NCI-H187 (cell line): ENCODE measurements at regions not wholly inside any gene's neighbourhood (a gene's known extent, or its start where the extent isn't known, plus 50 kb on each side); places are given as distances from the start of the nearest gene placed in this dataset.
"Not testable (repeated sequence)": the region's sequence is repeated elsewhere in the genome, so short reads cannot be mapped to it uniquely, and the experiment has no call there.

ENCODE experiments used
- DNase-seq, 2 experiments: peaks; one replicate each; lab custom pipeline; 2025; lab: John Stamatoyannopoulos, UW

GRCh38 chr3:178097576-178097975, 438.7 kb upstream of the KCNMB2 start:
- DNase-seq: no peak

GRCh38 chr3:178099274-178099673, 437.0 kb upstream of the KCNMB2 start:
- no peak for DNase-seq

- DNase-seq: no peak
These were observed 436.4 kb upstream of the KCNMB2 start for GRCh38 chr3:178099862-178100261.

DNA sequence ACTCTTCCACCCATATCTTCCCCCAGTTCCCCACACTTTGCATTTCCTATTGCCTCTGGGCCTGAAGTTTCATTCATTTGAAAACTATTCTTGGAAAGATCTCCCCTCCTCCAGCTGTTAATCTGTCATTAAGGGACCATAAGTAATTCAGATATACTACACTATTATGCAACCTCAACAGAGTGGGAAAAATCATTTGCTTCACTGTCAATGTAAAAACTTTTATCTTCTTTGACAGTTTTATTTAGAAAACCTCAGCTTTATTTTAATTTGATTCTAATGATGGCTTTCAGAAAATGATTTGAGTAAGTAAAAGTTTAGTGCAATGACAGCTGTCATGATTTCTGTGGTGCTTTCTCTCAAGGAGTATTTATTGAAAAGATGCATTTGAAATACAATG, 435.3 kb upstream of the KCNMB2 start:
- DNase-seq: no peak

- no peak for DNase-seq
These were observed 433.1 kb upstream of the KCNMB2 start for GRCh38 chr3:178103140-178103539.

DNA sequence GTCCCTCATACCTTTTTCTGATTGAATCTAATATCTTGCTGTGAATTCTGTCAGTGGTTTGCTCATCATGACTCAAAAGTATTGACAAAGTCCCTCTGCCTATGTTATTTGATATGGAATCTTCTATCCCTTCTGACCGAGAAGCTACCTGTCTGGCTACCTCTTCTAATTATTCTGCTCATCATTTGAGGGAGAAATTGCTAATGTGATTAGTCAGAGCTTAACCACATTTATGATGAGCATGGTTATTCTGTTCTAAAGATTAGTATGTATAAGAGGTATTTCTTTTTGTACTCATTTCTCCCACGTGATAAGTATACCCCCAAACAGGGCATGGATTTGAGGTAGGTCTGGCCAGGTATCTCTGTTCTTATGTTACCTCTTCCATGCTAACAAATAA, 428.4 kb upstream of the KCNMB2 start:
- DNase-seq: no peak

DNA sequence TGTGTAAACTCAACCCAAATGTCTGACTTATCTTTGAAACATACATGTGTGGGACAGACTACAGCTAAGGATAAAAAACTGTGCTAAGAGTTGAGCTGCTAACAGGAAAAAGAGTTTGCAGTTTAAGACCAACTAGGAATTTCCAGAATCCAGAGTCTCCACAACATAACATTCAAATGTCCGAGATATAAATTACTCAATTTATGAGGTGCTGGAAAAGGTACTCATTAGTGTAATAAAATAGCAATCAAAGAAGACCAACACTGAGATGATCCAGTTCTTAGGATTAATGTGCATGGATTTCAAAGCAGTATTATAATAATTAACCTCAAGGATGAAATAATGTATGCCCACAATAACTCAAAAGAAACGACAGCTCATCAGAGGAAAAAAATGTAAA, 426.5 kb upstream of the KCNMB2 start:
- DNase-seq: no peak

DNA sequence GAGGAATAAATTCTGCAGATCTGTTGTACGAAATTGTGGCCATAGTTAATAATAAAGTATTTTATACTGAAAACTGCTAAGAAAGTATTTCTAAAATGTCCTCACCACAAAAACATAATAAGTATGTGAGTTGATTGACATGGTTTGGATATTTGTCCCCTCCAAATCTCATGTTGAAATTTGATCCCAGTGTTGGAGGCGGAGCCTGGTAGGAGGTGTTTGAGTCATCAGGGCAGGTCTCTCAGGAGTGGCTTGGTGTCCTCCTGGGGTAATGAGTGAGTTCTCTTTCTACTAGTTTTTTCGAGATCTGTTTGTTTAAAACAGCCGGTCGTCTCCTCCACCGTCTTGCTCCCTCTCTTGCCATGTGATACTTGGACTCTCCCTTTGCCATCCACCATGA, 424.1 kb upstream of the KCNMB2 start:
- no peak for DNase-seq

DNA sequence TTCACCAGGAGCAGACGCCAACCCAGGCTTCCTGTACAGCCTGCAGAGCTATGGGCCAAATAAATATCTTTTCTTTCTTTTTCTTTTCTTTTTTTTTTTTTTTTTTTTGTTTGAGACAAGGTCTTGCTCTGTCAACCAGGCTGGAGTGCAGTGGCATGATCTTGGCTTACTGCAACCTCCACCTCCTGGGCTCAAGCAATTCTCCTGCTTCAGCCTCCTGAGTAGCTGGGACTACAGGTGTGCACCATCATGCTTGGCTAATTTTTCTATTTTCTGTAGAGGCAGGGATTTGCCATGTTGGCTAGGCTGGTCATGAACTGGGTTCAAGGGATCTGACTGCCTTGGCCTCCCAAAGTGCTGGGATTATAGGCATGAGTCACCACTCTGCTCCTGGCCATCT, 423.7 kb upstream of the KCNMB2 start:
- not testable (repeated sequence) for DNase-seq

DNA sequence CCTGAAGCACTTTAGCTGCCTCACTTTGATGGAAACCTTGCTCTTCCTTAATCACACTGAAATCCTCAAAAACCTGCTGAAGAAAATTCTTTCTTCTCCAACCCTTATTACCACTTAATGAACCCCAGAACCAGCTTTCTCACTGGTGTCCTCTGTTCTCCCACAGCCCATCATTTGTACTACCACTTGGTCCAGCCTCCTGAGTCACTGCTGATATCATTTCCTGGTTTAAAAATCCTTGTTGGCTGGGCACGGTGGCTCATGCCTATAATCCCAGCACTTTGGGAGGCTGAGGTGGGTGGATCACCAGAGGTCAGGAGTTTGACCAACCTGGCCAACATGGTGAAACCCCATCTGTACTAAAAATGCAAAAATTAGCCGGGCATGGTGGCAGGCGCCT, 418.6 kb upstream of the KCNMB2 start:
- DNase-seq: no peak

DNA sequence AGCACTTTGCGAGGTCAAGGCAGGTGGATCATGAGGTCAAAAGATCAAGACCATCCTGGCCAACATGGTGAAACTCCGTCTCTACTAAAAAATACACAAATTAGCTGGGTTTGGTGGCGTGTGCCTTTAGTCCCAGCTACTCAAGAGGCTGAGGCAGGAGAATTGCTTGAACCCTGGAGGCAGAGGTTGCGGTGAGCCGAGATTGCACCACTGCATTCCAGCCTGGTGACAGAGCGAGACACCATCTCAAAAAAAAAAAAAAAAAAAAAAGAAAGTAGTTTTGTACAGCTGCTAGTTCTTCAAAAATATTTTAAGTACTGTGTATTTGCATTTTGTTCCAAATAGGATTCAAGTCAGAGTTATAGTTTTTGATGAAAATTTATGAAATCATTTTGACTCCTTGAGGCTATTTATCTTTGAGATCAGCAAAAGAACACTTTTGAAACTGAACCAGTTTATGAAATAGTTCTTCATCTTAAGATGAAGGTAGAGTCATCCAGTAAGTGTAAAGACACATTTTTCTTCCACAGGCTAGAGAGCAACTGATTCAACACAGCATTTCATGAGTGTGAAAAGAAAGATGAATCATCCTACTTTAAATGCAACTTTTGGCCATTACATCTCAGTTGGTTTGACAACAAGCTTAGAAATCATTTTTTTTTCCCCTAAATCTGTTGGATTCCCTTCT, 416.5 kb upstream of the KCNMB2 start:
- not testable (repeated sequence) for DNase-seq

- DNase-seq: no peak
These were observed 415.9 kb upstream of the KCNMB2 start for GRCh38 chr3:178120367-178120766.

DNA sequence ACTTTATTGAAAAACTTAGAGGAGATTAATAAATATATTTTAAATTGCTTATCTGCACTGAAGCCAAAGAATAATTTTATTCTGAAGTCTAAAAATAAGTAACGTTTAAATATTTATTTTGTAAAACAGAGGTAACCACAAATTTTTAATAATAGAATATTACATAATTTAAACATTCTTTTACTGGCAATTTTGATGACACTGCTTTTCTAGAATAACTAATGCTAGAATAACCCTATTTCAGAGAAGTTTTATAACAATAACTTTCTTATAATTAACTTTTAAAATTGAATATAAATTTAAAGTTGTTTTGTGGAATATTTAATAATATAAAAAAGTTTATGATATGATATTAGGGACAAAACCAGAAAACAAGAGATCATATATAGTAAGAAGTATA, 409.6 kb upstream of the KCNMB2 start:
- no peak for DNase-seq

DNA sequence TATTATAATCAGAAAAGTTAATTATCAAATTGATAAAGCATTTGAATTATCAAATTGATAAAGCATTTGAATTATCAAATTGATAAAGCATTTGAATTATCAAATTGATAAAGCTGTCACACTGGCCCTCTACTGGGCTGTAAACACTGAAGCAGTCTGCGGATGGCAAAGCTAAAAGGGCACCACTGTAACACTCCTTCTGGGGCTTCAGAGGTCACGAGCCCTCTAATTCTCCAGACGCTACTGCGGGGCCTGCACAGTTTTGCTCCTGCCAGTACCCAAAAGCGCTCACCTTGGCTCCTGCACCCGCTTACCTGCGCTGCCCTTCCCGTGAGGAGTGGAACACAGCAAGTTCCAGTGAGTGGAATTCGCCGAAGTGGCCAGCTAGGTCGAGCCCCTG, 409.0 kb upstream of the KCNMB2 start:
- DNase-seq: no peak

DNA sequence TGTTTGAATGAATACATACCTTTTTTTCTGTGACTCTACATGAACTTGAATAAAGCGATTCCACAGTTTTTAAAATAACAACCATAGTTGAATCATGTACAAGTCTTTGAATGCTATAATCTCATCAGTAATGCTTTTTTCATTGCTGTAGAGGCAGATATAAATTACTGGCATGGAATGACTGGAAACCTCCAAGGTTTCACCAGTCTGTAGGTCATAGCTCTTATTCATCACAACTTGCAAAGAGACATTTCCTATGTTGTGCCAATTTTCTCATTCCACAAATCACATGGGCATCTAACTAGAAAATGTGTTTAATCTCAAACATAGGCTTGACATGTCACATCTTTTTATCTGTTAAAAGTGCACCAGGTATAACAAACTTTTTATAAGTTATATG, 407.1 kb upstream of the KCNMB2 start:
- no peak for DNase-seq

DNA sequence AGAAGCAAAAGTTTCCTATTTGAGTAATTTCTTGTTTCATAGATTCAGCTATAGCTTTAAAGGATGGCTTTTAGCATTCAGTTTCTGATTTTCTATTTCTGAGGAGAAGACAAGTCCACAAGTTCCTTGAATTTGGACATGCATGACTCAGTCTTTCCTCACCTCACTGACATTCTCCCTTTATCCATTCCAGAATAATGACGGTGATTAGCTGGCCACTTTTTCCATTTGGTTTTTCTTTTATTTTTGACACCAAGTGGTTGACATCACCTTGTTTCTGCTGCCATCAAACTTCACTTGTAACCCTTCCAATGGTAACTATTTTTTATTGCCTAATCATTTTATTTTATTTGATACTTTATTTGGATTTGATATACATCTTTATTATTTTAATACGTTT, 404.4 kb upstream of the KCNMB2 start:
- DNase-seq: no peak

DNA sequence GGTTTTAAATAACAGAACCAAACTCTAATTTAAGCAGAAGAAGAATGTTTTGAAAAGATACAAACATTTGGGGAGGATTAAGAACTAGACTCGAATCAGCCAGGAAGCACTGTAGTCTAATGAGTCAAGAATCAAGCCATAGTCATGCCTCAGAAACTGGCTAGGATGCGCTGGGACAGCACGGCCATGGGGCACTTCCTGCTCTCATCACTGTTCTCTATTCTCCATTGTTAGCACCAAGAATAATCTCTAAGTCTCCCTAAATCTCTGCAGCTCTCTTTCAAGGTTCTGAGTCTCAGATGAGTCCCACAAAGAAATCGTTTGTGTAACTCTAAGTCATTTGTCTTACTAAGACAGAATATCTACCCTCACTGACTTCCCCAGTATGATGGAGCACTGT, 399.0 kb upstream of the KCNMB2 start:
- DNase-seq: no peak

- DNase-seq: no peak
These were observed 398.4 kb upstream of the KCNMB2 start for GRCh38 chr3:178137831-178138230.

DNA sequence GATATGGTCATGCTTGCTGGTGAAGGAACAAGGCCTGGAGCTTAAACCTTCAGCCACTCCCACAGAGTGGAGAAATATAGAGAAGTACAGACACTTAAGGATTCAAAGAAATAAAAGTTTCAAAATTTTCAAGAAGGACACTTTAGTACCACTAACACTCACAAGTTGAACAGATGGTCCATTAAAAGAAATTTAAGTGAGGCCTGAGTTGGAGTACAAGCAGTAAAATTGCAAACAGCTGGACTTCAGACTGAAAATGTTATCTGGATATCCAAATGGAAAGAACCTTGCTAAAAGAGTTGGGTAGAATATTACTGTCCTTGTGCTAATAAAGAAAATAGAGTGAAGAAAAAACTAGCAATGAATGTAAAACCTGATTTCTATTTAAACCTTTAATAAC, 397.1 kb upstream of the KCNMB2 start:
- no peak for DNase-seq

GRCh38 chr3:178140531-178141304, 395.5 kb upstream of the KCNMB2 start:
- DNase-seq: no peak

GRCh38 chr3:178141305-178141684, 394.9 kb upstream of the KCNMB2 start:
- not testable (repeated sequence) for DNase-seq

GRCh38 chr3:178146406-178146831, 389.8 kb upstream of the KCNMB2 start:
- no peak for DNase-seq

DNA sequence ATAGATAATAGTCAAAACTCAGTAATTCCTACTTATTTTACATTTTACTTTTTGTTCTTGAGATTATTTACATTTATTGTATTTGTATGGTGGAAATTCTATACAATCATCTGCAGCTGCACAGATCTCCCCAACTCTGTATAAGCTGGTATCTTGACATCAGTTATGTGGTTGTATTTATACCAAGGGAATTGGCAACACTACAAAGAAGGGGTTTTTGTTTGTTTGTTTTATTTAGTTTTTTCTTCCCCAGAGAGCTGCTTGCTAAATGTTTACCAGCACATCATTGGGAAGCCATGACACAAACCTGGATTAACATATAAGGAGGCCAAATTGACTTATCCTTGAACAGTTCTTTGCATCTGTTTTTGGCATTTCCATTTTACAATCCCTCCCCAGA, 389.2 kb upstream of the KCNMB2 start:
- DNase-seq: no peak
